GM21528 (cell line): ENCODE measurements at regions not wholly inside any gene's neighbourhood (a gene's known extent, or its start where the extent isn't known, plus 50 kb on each side); places are given as distances from the start of the nearest gene placed in this dataset.

Source experiments
- ATAC-seq: cut with Tn5 transposase; IDR thresholded peaks from one replicate; pipeline ENCODE4 v1.9.1; 2021; ENCODE audit warnings: mild to moderate bottlenecking, moderate library complexity; ENCODE audit not compliant: unreplicated experiment, low FRiP score

GRCh38 chrX:68999931-69000330 lies 165.3 kb downstream of the PJA1 start:
- ATAC-seq, result no peak

GRCh38 chrX:68999356-68999755 lies 165.9 kb downstream of the PJA1 start:
- ATAC-seq, result no peak

- ATAC-seq, result no peak
These were observed 166.5 kb downstream of the PJA1 start for GRCh38 chrX:68998716-68999115.

GRCh38 chrX:68997911-68998310 lies 167.3 kb downstream of the PJA1 start:
- ATAC-seq, result no peak

GRCh38 chrX:68997511-68997910 lies 167.7 kb downstream of the PJA1 start:
- ATAC-seq, result no peak

- no peak for ATAC-seq
These were observed 167.1 kb downstream of the EFNB1 start for GRCh38 chrX:68995780-68996551.

GRCh38 chrX:68995386-68995779 lies 166.6 kb downstream of the EFNB1 start:
- no peak for ATAC-seq

- no peak for ATAC-seq
These were observed 166.1 kb downstream of the EFNB1 start for GRCh38 chrX:68994891-68995255.

GRCh38 chrX:68994135-68994890 lies 165.5 kb downstream of the EFNB1 start:
- ATAC-seq, result no peak

- no peak for ATAC-seq
These were observed 164.1 kb downstream of the EFNB1 start for GRCh38 chrX:68992821-68993397.

- no peak for ATAC-seq
These were observed 163.0 kb downstream of the EFNB1 start for GRCh38 chrX:68991691-68992345.

GRCh38 chrX:68990948-68991347 lies 162.1 kb downstream of the EFNB1 start:
- ATAC-seq, result no peak

GRCh38 chrX:68989865-68990606 lies 161.2 kb downstream of the EFNB1 start:
- no peak for ATAC-seq

- no peak for ATAC-seq
These were observed 160.6 kb downstream of the EFNB1 start for GRCh38 chrX:68989456-68989855.

- no peak for ATAC-seq
These were observed 160.0 kb downstream of the EFNB1 start for GRCh38 chrX:68988865-68989264.

- ATAC-seq, result no peak
These were observed 156.4 kb downstream of the EFNB1 start for GRCh38 chrX:68985135-68985755.

GRCh38 chrX:68983004-68983857 lies 154.4 kb downstream of the EFNB1 start:
- no peak for ATAC-seq

- ATAC-seq, result no peak
These were observed 153.7 kb downstream of the EFNB1 start for GRCh38 chrX:68982476-68982875.
